OCI-LY1 (cell line): ENCODE measurements at regions not wholly inside any gene's neighbourhood (a gene's known extent, or its start where the extent isn't known, plus 50 kb on each side); places are given as distances from the start of the nearest gene placed in this dataset.

ENCODE experiments used
- H2AFZ ChIP-seq: fragments of 200-600 bp; sonication (generic), shearing (Covaris generic); 2 replicates; pipeline ENCODE4 v1.6.0; 2014; ENCODE audit warnings: antibody characterized with exemption, mild to moderate bottlenecking, low read length
- H3F3A ChIP-seq: fragments of 200-600 bp; sonication (generic), shearing (Covaris generic); 2 replicates; pipeline ENCODE4 v1.6.0; 2014; ENCODE audit warnings: mild to moderate bottlenecking, antibody characterized with exemption, low read length, moderate library complexity; ENCODE audit not compliant: insufficient read depth
- H3K27ac ChIP-seq: fragments of 200-600 bp; sonication (generic); 2 replicates; pipeline ENCODE4 v1.5.1; 2014; ENCODE audit warnings: low read length, mixed run types, mild to moderate bottlenecking, low read depth; ENCODE audit not compliant: poor library complexity, severe bottlenecking
- H3K27me3 ChIP-seq: fragments of 200-600 bp; sonication (generic); 2 replicates; pipeline ENCODE4 v1.6.0; 2014; ENCODE audit warnings: antibody characterized with exemption, mild to moderate bottlenecking, low read length, moderate library complexity; ENCODE audit not compliant: insufficient read depth
- H3K36me3 ChIP-seq: fragments of 200-600 bp; sonication (generic); 2 replicates; pipeline ENCODE4 v1.6.1; 2014; ENCODE audit warnings: mild to moderate bottlenecking, antibody characterized with exemption, low read length, moderate library complexity, mixed read lengths; ENCODE audit not compliant: insufficient read depth
- H3K4me1 ChIP-seq: fragments of 200-600 bp; sonication (generic); 2 replicates; pipeline ENCODE4 v1.5.1; 2014; ENCODE audit warnings: mild to moderate bottlenecking, low read length, moderate library complexity; ENCODE audit not compliant: insufficient read depth, severe bottlenecking
- H3K4me2 ChIP-seq: fragments of 200-600 bp; sonication (generic), shearing (Covaris generic); 2 replicates; pipeline ENCODE4 v1.6.1; 2014; ENCODE audit warnings: low read length
- H3K4me3 ChIP-seq: fragments of 200-600 bp; sonication (generic); 2 replicates; pipeline ENCODE4 v1.5.1; 2014; ENCODE audit warnings: low read length, low read depth, mild to moderate bottlenecking, mixed read lengths; ENCODE audit not compliant: poor library complexity, severe bottlenecking
- H3K79me2 ChIP-seq: fragments of 200-600 bp; shearing (Covaris generic); 2 replicates; pipeline ENCODE4 v1.6.1; 2016; ENCODE audit warnings: mixed run types, low read length, mixed read lengths; ENCODE audit not compliant: insufficient read depth
- H3K9ac ChIP-seq: fragments of 200-600 bp; sonication (generic), shearing (Covaris generic); 2 replicates; pipeline ENCODE4 v1.6.1; 2014; ENCODE audit warnings: mild to moderate bottlenecking, low read length, mixed read lengths
- H3K9me2 ChIP-seq: fragments of 200-600 bp; sonication (generic), shearing (Covaris generic); 2 replicates; pipeline ENCODE4 v1.6.1; 2014; ENCODE audit warnings: low read depth, mild to moderate bottlenecking, low read length, mixed read lengths
- H3K9me3 ChIP-seq: fragments of 200-600 bp; shearing (Covaris generic); 2 replicates; pipeline ENCODE4 v1.6.1; 2014; ENCODE audit warnings: low read length, mixed read lengths
- H4K20me1 ChIP-seq: fragments of 200-600 bp; sonication (generic), shearing (Covaris generic); 2 replicates; pipeline ENCODE4 v1.6.0; 2016; ENCODE audit warnings: mild to moderate bottlenecking, low read length; ENCODE audit not compliant: insufficient read depth
- EZH2 ChIP-seq: fragments of 200-600 bp; sonication (generic), shearing (Covaris generic); IDR thresholded peaks from 2 replicates; pipeline ENCODE4 v1.8.0; 2017; ENCODE audit warnings: borderline replicate concordance, mixed run types, mild to moderate bottlenecking, antibody characterized with exemption, low read length, moderate library complexity, mixed read lengths
- TF ChIP-seq, protein P1 (sequence below): fragments of 200-600 bp; sonication (generic), shearing (Covaris generic); IDR thresholded peaks from 2 replicates; pipeline ENCODE4 v1.5.1; 2017; ENCODE audit warnings: mild to moderate bottlenecking, antibody characterized with exemption, low read length, moderate library complexity, mixed read lengths

DNA sequence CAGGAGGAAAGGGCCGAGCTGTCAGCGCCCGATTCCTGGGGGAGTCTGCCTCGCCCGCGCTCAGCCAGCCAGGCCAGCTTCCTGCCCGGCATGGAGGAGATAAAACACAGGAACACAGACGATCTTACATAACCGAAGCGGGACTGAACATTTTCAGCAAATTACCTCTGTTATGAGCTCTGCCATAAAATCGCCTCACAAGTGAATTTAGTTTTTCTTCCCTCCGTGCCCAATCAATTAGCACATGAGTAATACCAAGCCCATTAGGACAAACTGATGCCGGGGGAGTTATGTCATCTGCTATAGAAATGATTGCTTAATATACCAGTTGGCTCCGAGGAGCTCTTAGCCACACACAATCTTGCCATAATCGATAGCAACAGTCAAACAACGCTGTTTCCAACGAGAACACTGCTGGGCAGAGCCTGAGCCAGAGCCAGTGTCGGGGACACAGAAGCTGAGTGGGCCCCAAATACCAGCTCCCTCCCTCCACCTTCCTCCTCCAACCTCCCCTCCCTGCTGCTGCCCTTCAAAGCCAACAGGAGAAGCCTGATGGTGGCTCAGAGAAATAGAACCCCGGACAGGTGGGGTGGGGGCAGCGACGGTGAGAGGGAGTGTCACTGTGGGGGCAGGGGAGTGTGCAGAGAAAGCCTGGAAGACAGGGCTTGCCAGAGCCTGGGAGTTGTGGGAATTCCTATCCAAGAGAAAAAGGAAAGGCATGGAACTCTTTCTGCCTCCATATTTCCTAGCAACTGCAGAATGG, 279.4 kb upstream of the TLE3 start:
- Histone ChIP-seq H3K4me1 (no peaks in the 10 kb centered on the region), H3K4me2 (no peak overlapping the region), H3F3A (no peaks in the 10 kb centered on the region), H3K4me3 (no peak overlapping the region), H3K9me3 (no peaks in the 10 kb centered on the region), H3K9me2 (no peaks in the 10 kb centered on the region), H3K27me3 (peaks cover 7% of the 10 kb centered on the region; the same call in 1 of the 2 replicates), H3K27ac (no peak overlapping the region), H4K20me1 (no peaks in the 10 kb centered on the region), H3K79me2 (no peaks in the 10 kb centered on the region), H2AFZ (no peak overlapping the region), H3K9ac (no peak overlapping the region), H3K36me3 (no peaks in the 10 kb centered on the region)
- TF ChIP-seq EZH2, result no peak
- TF ChIP-seq, protein P1, sequence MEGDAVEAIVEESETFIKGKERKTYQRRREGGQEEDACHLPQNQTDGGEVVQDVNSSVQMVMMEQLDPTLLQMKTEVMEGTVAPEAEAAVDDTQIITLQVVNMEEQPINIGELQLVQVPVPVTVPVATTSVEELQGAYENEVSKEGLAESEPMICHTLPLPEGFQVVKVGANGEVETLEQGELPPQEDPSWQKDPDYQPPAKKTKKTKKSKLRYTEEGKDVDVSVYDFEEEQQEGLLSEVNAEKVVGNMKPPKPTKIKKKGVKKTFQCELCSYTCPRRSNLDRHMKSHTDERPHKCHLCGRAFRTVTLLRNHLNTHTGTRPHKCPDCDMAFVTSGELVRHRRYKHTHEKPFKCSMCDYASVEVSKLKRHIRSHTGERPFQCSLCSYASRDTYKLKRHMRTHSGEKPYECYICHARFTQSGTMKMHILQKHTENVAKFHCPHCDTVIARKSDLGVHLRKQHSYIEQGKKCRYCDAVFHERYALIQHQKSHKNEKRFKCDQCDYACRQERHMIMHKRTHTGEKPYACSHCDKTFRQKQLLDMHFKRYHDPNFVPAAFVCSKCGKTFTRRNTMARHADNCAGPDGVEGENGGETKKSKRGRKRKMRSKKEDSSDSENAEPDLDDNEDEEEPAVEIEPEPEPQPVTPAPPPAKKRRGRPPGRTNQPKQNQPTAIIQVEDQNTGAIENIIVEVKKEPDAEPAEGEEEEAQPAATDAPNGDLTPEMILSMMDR, result no peak

DNA sequence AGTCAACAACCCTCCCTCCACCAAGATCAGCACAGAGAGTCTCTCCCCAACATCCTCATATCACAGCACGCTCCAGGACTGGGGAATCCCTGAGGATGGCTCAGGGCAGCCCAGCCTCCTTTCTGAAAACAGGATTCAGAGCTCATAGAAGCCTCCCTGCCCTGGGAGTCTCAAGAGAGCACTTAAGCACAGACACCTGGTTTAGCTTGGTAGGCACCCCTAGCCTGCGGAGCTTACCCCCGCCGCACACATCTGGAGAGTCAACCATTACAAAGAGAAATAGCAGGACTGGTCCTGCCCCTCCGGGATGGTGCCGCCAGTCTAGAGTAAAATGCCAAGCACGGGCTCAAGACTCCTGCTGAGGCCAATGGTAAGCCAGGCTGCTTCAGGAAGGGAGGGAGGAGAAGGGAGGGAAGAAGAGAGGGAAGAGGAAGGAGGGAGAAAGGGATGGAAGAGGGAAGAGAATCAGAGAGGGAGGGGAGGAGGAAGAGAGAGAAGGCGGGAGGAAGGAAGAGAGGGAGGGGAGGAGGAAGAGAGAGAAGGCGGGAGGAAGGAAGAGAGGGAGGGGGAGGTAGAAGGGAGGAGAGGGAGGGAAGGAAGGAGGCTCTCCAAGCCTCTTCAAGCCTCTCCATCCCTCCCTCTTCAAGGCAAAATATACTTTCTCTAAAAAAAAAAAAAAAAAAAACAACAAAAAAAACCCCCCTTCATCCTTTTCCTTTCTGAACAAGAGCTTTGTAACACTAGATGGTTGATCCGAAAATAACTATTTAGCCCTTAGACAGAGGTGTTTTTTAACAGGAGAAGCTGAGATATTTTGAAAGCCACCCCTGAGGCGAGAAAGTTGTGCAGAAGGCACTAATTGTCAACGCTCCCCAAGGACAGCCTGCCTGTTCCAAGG, 278.6 kb upstream of the TLE3 start:
- no peak for TF ChIP-seq EZH2
- TF ChIP-seq, protein P1, result no peak
- Histone ChIP-seq H3K9me2 (no peaks in the 10 kb centered on the region), H3K27me3 (0 out of 2 replicates have a peak, but pooled peaks cover 2% of the 10 kb centered on the region), H3K27ac (no peak overlapping the region), H4K20me1 (no peaks in the 10 kb centered on the region), H3K4me1 (no peaks in the 10 kb centered on the region), H3F3A (no peaks in the 10 kb centered on the region), H2AFZ (no peak overlapping the region), H3K79me2 (no peaks in the 10 kb centered on the region), H3K36me3 (no peaks in the 10 kb centered on the region), H3K9me3 (no peaks in the 10 kb centered on the region), H3K4me2 (no peak overlapping the region), H3K4me3 (no peak overlapping the region), H3K9ac (no peak overlapping the region)

DNA sequence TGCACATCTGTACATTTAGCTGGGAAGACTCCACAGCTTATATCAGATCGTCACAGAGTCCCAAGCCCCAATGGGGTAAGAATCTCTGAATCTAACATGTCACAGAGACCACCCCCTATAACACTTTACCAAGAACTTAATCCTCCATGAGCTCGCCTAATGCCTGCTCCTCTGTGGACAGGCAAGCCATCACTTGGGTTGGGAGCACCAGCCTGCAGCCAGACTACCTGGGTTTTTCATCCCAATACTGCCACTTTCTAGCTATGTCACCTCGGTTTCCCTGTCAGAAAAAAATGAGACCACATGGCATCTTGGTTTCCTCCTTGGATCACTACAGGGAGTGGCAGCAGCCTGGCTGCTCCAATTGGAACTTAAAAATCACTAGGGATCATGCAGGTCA, 277.9 kb upstream of the TLE3 start:
- no peaks in the 10 kb centered on the region for H3K4me1 ChIP-seq

More for the DNA sequence above, 277.9 kb upstream of the TLE3 start:
- 0 out of 2 replicates have a peak, but pooled peaks cover 2% of the 10 kb centered on the region for H3K27me3 ChIP-seq
- no peaks in the 10 kb centered on the region for H4K20me1 ChIP-seq
- no peaks in the 10 kb centered on the region for H3K9me3 ChIP-seq
- no peak overlapping the region for H3K9ac ChIP-seq
- H3F3A ChIP-seq, result no peaks in the 10 kb centered on the region
- H3K36me3 ChIP-seq, result no peaks in the 10 kb centered on the region
- no peak for TF ChIP-seq EZH2
- TF ChIP-seq, protein P1, result no peak
- no peaks in the 10 kb centered on the region for H3K79me2 ChIP-seq
- no peak overlapping the region for H3K4me2 ChIP-seq
- no peak overlapping the region for H2AFZ ChIP-seq
- no peak overlapping the region for H3K27ac ChIP-seq
- no peaks in the 10 kb centered on the region for H3K9me2 ChIP-seq
- no peak overlapping the region for H3K4me3 ChIP-seq
